Naive B cell (primary cell): ENCODE measurements at regions not wholly inside any gene's neighbourhood (a gene's known extent, or its start where the extent isn't known, plus 50 kb on each side); places are given as distances from the start of the nearest gene placed in this dataset.

Experiments used
- ATAC-seq, 2 donors: fragments of 150-1000 bp; cut with Tn5 transposase; 2 replicates each; pipeline ENCODE4 v1.10.0; 2021; ENCODE audit warnings: low read depth in 2 of 2, mild to moderate bottlenecking in 2 of 2, moderate library complexity in 2 of 2
- DNase-seq: peaks from one replicate; pipeline ENCODE4 v3.0.0; 2022
- H3K27ac Mint-ChIP-seq, 6 donors: one replicate each; pipeline ENCODE4 v1.8.0; 2020 to 2022; ENCODE audit warnings: mild to moderate bottlenecking in 6 of 6, mixed read lengths in 6 of 6, moderate library complexity in 5 of 6, inconsistent platforms in 2 of 6
- H3K27me3 Mint-ChIP-seq, 3 donors: one replicate each; pipeline ENCODE4 v1.8.0; 2021 to 2022; ENCODE audit warnings: mixed read lengths in 3 of 3, mild to moderate bottlenecking in 1 of 3
- H3K36me3 Mint-ChIP-seq, 2 donors: one replicate each; pipeline ENCODE4 v1.8.0; 2020 to 2022; ENCODE audit warnings: mixed read lengths in 2 of 2, inconsistent platforms in 1 of 2, mild to moderate bottlenecking in 1 of 2
- H3K4me1 Mint-ChIP-seq, 3 donors: one replicate each; pipeline ENCODE4 v1.8.0; 2020 to 2022; ENCODE audit warnings: mixed read lengths in 3 of 3, inconsistent platforms in 1 of 3, mild to moderate bottlenecking in 1 of 3, moderate library complexity in 1 of 3
- H3K4me3 Mint-ChIP-seq, 8 donors: one replicate each; pipeline ENCODE4 v1.8.0; 2020 to 2022; ENCODE audit warnings: mild to moderate bottlenecking in 8 of 8, mixed read lengths in 8 of 8, moderate library complexity in 8 of 8, inconsistent platforms in 2 of 8
- H3K9me3 Mint-ChIP-seq, 7 donors: one replicate each; pipeline ENCODE4 v1.8.0; 2020 to 2022; ENCODE audit warnings: mixed read lengths in 7 of 7, mild to moderate bottlenecking in 5 of 7, inconsistent platforms in 2 of 7, moderate library complexity in 1 of 7

DNA sequence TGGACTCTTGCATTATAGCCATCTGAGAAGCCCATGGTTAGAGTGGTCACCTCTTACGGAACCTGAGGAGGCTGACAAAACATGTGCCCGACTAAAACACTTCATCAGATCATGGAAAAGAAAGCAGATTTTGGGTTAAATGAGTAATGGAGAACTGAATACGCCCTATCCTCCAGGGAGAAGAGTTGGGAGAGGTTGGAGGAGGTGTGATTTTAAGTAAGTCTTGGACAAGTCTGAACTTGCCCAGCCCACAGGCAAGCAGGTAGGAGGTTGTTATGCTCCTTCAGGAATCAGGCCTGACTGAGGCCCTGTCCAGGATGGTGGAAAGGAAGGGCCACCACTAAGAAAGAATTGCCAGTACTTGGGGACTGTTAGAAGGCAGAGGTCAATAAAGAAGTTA is 255.8 kb downstream of the TGFB2 start:
- H3K9me3 Mint-ChIP-seq = peaks cover 0 to 8% (median 3%) of the 10 kb centered on the region in 7 donors
- ATAC-seq (no peak), DNase-seq (no peak)
- H3K4me1 Mint-ChIP-seq = no peaks in the 10 kb centered on the region
- H3K27ac Mint-ChIP-seq = peak overlapping the region in 1 of 6 donors; percentile 23
- no peaks in the 10 kb centered on the region for H3K36me3 Mint-ChIP-seq
- peaks cover 0 to 12% (median 9%) of the 10 kb centered on the region in 3 donors for H3K27me3 Mint-ChIP-seq
- no peak overlapping the region for H3K4me3 Mint-ChIP-seq

DNA sequence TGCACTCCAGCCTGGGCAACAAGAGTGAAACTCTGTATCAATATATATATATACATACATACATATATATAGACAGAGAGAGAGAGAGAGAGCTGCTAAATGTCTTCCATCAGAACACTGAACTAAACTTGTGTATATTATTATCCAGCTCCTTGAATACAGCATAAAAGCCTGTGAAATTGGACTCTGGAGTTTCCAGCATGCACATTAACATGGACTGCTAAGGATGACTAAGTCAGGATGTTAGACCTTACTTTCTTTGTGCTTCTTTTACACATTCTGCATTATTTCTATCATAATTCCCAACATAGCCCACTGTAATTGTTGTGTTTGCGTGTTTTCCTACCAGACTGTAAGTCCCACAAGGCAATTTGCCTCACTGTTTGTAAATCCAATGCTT is 259.1 kb downstream of the TGFB2 start:
- Mint-ChIP-seq H3K27ac (no peak overlapping the region), H3K4me1 (no peaks in the 10 kb centered on the region), H3K27me3 (peaks cover 0 to 4% (median 0%) of the 10 kb centered on the region in 3 donors), H3K36me3 (peaks cover 5 to 8% of the 10 kb centered on the region in 2 donors), H3K4me3 (no peak overlapping the region), H3K9me3 (peaks cover 4 to 20% (median 13%) of the 10 kb centered on the region in 7 donors)
- ATAC-seq = no peak
- no peak for DNase-seq

- Mint-ChIP-seq H3K27me3 (peaks cover 0 to 4% (median 0%) of the 10 kb centered on the region in 3 donors), H3K36me3 (peaks cover 5 to 8% of the 10 kb centered on the region in 2 donors), H3K4me3 (peak overlapping the region in 2 of 8 donors; percentile 1 to 25), H3K9me3 (peaks cover 4 to 22% (median 10%) of the 10 kb centered on the region in 7 donors), H3K27ac (peak overlapping the region in 1 of 6 donors; percentile 44), H3K4me1 (no peaks in the 10 kb centered on the region)
- ATAC-seq (no peak), DNase-seq (no peak)
These were observed 266.9 kb downstream of the TGFB2 start for GRCh38 chr1:218611916-218612585.

DNA sequence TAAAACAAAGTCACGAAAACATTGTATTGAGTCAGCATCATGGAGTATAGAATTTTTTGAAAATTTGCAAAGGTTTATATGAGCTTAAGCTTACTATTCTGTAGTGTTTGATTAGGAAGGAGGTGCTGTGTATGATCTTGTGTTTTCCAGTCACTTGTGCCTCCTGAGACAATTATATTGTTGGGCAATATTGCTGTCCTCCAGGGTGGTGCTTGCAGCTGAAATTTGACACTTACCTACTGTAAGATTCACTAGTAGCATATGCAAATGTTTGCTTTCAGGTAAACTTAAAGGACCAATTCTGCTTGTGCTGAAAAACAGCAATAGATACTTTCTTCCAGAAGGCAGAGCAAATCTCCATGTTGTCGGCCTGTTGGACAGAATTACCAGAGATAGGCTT is 268.0 kb downstream of the TGFB2 start:
- Mint-ChIP-seq H3K4me1 (no peaks in the 10 kb centered on the region), H3K9me3 (peaks cover 4 to 17% (median 7%) of the 10 kb centered on the region in 7 donors), H3K4me3 (no peak overlapping the region), H3K27ac (no peak overlapping the region), H3K27me3 (peaks cover 0 to 4% (median 0%) of the 10 kb centered on the region in 3 donors), H3K36me3 (peaks cover 5 to 7% of the 10 kb centered on the region in 2 donors)
- DNase-seq (no peak), ATAC-seq (no peak)

GRCh38 chr1:218614031-218614430 is 268.9 kb downstream of the TGFB2 start:
- ATAC-seq (no peak), DNase-seq (no peak)
- Mint-ChIP-seq H3K9me3 (peaks cover 0 to 11% (median 2%) of the 10 kb centered on the region in 7 donors), H3K4me3 (no peak overlapping the region), H3K4me1 (no peaks in the 10 kb centered on the region), H3K27ac (no peak overlapping the region), H3K27me3 (no peaks in the 10 kb centered on the region), H3K36me3 (no peaks in the 10 kb centered on the region)

GRCh38 chr1:218616681-218617080 is 271.5 kb downstream of the TGFB2 start:
- Mint-ChIP-seq H3K4me1 (no peaks in the 10 kb centered on the region), H3K36me3 (no peaks in the 10 kb centered on the region), H3K9me3 (peaks cover 0 to 11% (median 0%) of the 10 kb centered on the region in 7 donors), H3K27me3 (no peaks in the 10 kb centered on the region), H3K4me3 (no peak overlapping the region), H3K27ac (no peak overlapping the region)
- no peak for DNase-seq
- no peak for ATAC-seq

DNA sequence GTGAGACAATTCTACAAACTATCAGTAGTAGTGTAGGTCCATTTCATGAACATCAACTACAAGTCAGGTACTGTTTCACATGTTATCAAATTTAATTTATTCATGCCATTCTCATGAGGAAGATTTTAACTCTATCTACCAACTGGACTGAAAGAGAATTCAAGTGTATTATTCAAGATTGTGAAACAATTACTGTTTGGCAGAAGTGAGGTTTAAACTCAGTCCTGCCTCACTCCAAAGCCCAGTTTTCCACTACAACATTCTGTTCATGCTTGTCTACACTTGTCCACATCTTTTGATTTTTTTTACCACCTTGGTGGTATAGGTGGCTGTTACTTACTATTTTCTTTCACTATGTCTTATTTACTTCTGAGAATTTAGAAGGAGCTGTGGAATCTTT is 272.9 kb downstream of the TGFB2 start:
- H3K9me3 Mint-ChIP-seq = peaks cover 0 to 11% (median 0%) of the 10 kb centered on the region in 7 donors
- no peak overlapping the region for H3K4me3 Mint-ChIP-seq
- no peak for ATAC-seq

DNA sequence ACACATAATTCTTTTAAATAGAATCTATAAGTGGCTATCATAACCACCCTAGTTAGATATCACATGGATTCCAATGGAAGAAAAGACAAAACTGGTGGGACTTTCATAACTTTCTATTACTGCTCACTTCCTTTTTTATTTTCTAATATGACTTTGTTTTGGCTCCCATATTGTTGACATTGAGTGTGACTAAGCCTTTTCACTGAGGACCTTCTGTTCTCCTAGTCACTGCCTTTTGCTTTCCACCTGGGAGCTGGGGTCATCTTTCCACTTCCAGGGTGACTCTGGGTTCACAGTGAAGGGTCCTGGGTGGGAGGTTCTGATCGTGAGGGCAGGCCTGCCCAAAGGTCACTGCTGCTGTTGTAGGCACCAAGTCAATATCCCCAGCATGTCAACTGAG is 275.8 kb downstream of the TGFB2 start:
- no peak for ATAC-seq
- H3K4me3 Mint-ChIP-seq = no peak overlapping the region
- H3K4me1 Mint-ChIP-seq = no peaks in the 10 kb centered on the region

More for the DNA sequence above, 272.9 kb downstream of the TGFB2 start:
- H3K27ac Mint-ChIP-seq = no peak overlapping the region
- no peaks in the 10 kb centered on the region for H3K36me3 Mint-ChIP-seq
- H3K27me3 Mint-ChIP-seq = no peaks in the 10 kb centered on the region
- no peak for DNase-seq
- no peaks in the 10 kb centered on the region for H3K4me1 Mint-ChIP-seq

GRCh38 chr1:218624052-218624451 is 278.9 kb downstream of the TGFB2 start:
- no peaks in the 10 kb centered on the region for H3K27me3 Mint-ChIP-seq

More for the DNA sequence above, 275.8 kb downstream of the TGFB2 start:
- Mint-ChIP-seq H3K27ac (no peak overlapping the region), H3K27me3 (no peaks in the 10 kb centered on the region), H3K36me3 (no peaks in the 10 kb centered on the region), H3K9me3 (peaks cover 0 to 8% (median 0%) of the 10 kb centered on the region in 7 donors)
- no peak for DNase-seq

GRCh38 chr1:218625393-218625792 is 280.3 kb downstream of the TGFB2 start:
- ATAC-seq (no peak), DNase-seq (no peak)
- no peaks in the 10 kb centered on the region for H3K36me3 Mint-ChIP-seq
- H3K27me3 Mint-ChIP-seq = no peaks in the 10 kb centered on the region
- no peaks in the 10 kb centered on the region for H3K4me1 Mint-ChIP-seq
- no peak overlapping the region for H3K27ac Mint-ChIP-seq
- no peak overlapping the region for H3K4me3 Mint-ChIP-seq
- H3K9me3 Mint-ChIP-seq = peaks cover 6 to 32% (median 14%) of the 10 kb centered on the region in 7 donors

More at GRCh38 chr1:218624052-218624451, 278.9 kb downstream of the TGFB2 start:
- H3K9me3 Mint-ChIP-seq = peaks cover 3 to 21% (median 11%) of the 10 kb centered on the region in 7 donors
- no peak overlapping the region for H3K4me3 Mint-ChIP-seq
- ATAC-seq (no peak), DNase-seq (no peak)
- H3K36me3 Mint-ChIP-seq = no peaks in the 10 kb centered on the region
- H3K27ac Mint-ChIP-seq = no peak overlapping the region
- no peaks in the 10 kb centered on the region for H3K4me1 Mint-ChIP-seq

GRCh38 chr1:218633238-218633988 is 288.3 kb downstream of the TGFB2 start:
- Mint-ChIP-seq H3K27me3 (no peaks in the 10 kb centered on the region), H3K4me3 (no peak overlapping the region), H3K27ac (no peak overlapping the region), H3K4me1 (no peaks in the 10 kb centered on the region), H3K36me3 (peaks cover 0 to 8% of the 10 kb centered on the region in 2 donors), H3K9me3 (peaks cover 10 to 45% (median 20%) of the 10 kb centered on the region in 7 donors)
- no peak for DNase-seq
- no peak for ATAC-seq

DNA sequence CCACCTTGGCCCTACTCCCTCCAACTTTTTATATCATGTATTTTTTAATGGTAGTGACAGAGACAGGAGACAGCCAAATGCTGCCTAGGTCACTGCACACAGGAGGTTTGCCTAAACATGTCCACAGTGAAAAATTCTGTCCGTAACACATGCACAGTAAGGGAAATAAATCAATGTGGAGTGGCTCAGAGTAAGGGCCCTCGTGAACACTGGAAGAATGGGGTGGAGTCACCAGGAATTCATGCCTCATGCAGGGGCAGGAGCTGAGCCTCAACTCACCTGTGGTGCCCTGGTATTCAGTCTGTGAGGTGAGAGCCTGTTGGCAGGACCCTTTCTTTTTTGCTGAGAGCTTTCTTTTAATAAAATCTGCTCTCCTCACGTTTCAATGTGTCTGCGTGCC is 289.1 kb downstream of the TGFB2 start:
- Mint-ChIP-seq H3K36me3 (peaks cover 0 to 8% of the 10 kb centered on the region in 2 donors), H3K4me1 (no peaks in the 10 kb centered on the region), H3K4me3 (no peak overlapping the region), H3K9me3 (peaks cover 10 to 38% (median 18%) of the 10 kb centered on the region in 7 donors), H3K27ac (no peak overlapping the region), H3K27me3 (no peaks in the 10 kb centered on the region)
- DNase-seq (no peak), ATAC-seq (no peak)

DNA sequence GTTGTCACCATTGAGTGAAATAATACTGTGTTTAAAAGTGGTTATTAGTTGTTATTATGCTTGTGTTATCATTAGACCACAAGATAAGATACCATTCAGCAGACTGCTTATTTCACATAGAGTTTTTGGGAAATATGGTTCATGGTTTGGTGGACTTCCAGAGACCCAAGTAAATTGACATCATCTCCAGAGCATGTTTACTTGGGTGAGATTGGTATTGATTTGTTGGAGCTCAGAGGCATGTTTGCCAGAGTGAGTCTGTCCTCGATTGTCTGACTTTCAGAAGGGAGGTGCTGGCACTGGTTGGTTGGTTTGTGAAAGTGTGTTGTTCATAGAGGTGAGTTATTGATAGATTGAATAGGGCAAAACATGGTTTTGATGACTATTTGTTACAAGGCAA is 291.4 kb downstream of the TGFB2 start:
- no peak for DNase-seq
- ATAC-seq = no peak
- H3K4me1 Mint-ChIP-seq = no peaks in the 10 kb centered on the region
- no peaks in the 10 kb centered on the region for H3K27me3 Mint-ChIP-seq
- H3K9me3 Mint-ChIP-seq = peaks cover 5 to 14% (median 7%) of the 10 kb centered on the region in 7 donors
- no peak overlapping the region for H3K27ac Mint-ChIP-seq
- H3K36me3 Mint-ChIP-seq = peaks cover 0 to 8% of the 10 kb centered on the region in 2 donors
- H3K4me3 Mint-ChIP-seq = no peak overlapping the region

- DNase-seq (no peak), ATAC-seq (no peak)
- Mint-ChIP-seq H3K4me3 (no peak overlapping the region), H3K36me3 (no peaks in the 10 kb centered on the region), H3K9me3 (no peaks in the 10 kb centered on the region), H3K27me3 (no peaks in the 10 kb centered on the region), H3K4me1 (no peaks in the 10 kb centered on the region), H3K27ac (no peak overlapping the region)
These were observed 295.0 kb downstream of the TGFB2 start for GRCh38 chr1:218640173-218640572.
